Skeletal muscle tissue (tissue), 3 donors: ENCODE measurements at regions not wholly inside any gene's neighbourhood (a gene's known extent, or its start where the extent isn't known, plus 50 kb on each side); places are given as distances from the start of the nearest gene placed in this dataset.
"Not testable (repeated sequence)": the region's sequence is repeated elsewhere in the genome, so short reads cannot be mapped to it uniquely, and the experiment has no call there.

Experiments
- H3K27ac ChIP-seq: one replicate; pipeline ENCODE4 v1.7.0; 2013; ENCODE audit warnings: mild to moderate bottlenecking, low read depth, low read length, inconsistent platforms
- H3K27me3 ChIP-seq, 3 donors: one replicate each; pipeline ENCODE4 v1.7.0; 2013; ENCODE audit warnings: low read length in 3 of 3; ENCODE audit not compliant: control insufficient read depth in 3 of 3, insufficient read depth in 3 of 3
- H3K36me3 ChIP-seq, 3 donors: one replicate each; pipeline ENCODE4 v1.7.0; 2013; ENCODE audit warnings: low read length in 3 of 3; ENCODE audit not compliant: control insufficient read depth in 3 of 3, insufficient read depth in 3 of 3
- H3K4me1 ChIP-seq, 3 donors: one replicate each; pipeline ENCODE4 v1.7.0; 2013; ENCODE audit warnings: low read length in 3 of 3, mild to moderate bottlenecking in 3 of 3; ENCODE audit not compliant: control insufficient read depth in 3 of 3, insufficient read depth in 3 of 3
- H3K4me3 ChIP-seq, 3 donors: one replicate each; pipeline ENCODE4 v1.7.0; 2013; ENCODE audit warnings: low read length in 3 of 3
- H3K9ac ChIP-seq, 3 donors: one replicate each; pipeline ENCODE4 v1.7.0; 2013; ENCODE audit warnings: low read length in 3 of 3, mild to moderate bottlenecking in 3 of 3, moderate library complexity in 2 of 3, low read depth in 1 of 3
- H3K9me3 ChIP-seq, 3 donors: one replicate each; pipeline ENCODE4 v1.7.0; 2013; ENCODE audit warnings: low read length in 3 of 3; ENCODE audit not compliant: control insufficient read depth in 3 of 3
- donor health status: Osteomylitis.

GRCh38 chr14:80315681-80316080 lies 104.4 kb upstream of the DIO2 start:
- Histone ChIP-seq H3K27me3 (no peaks in the 10 kb centered on the region), H3K4me3 (no peak overlapping the region), H3K36me3 (no peaks in the 10 kb centered on the region), H3K27ac (no peak overlapping the region), H3K4me1 (peaks cover 0 to 2% (median 0%) of the 10 kb centered on the region in 3 donors), H3K9ac (no peak overlapping the region), H3K9me3 (no peaks in the 10 kb centered on the region)

GRCh38 chr14:80313806-80314205 lies 102.5 kb upstream of the DIO2 start:
- H3K4me1 ChIP-seq, result peaks cover 0 to 2% (median 0%) of the 10 kb centered on the region in 3 donors
- no peak overlapping the region for H3K9ac ChIP-seq
- H3K4me3 ChIP-seq, result no peak overlapping the region
- H3K36me3 ChIP-seq, result no peaks in the 10 kb centered on the region
- no peaks in the 10 kb centered on the region for H3K27me3 ChIP-seq
- H3K9me3 ChIP-seq, result no peaks in the 10 kb centered on the region
- H3K27ac ChIP-seq, result no peak overlapping the region

GRCh38 chr14:80310938-80311750 lies 99.8 kb upstream of the DIO2 start:
- no peaks in the 10 kb centered on the region for H3K36me3 ChIP-seq
- peaks cover 0 to 2% (median 0%) of the 10 kb centered on the region in 3 donors for H3K4me1 ChIP-seq
- H3K4me3 ChIP-seq, result no peak overlapping the region
- no peaks in the 10 kb centered on the region for H3K9me3 ChIP-seq
- no peak overlapping the region for H3K27ac ChIP-seq
- H3K27me3 ChIP-seq, result no peaks in the 10 kb centered on the region
- H3K9ac ChIP-seq, result no peak overlapping the region

DNA sequence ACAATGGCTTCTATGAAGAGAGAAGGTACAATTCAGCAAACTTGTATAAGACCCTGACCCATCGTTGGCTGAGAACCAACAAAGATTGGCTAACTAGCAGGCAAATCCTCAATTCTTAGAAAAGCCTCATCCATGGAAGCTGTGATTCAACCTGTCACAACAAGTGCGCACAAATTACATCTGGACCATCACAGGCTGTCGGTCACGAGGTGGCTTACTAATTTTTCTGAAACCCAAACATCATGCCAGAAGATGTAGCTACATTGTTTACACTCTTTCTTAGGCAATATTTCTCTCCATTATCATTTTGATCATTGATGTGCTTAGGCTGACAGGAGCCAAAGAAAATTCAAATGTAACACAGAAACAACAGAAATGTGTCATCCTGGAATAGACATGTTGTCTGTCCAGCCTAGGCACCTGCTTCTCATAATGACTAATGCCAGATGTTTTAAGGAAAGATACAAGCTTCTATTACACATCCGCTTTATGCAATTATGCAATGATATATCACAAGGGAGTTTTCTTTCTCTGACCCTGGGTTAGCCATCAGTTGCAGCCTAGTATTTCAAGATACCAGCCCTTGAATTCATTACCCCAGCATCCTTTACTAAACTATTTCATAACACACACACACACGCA lies 92.9 kb upstream of the DIO2 start:
- Histone ChIP-seq H3K9me3 (no peaks in the 10 kb centered on the region), H3K27ac (no peak overlapping the region), H3K4me1 (no peaks in the 10 kb centered on the region), H3K36me3 (no peaks in the 10 kb centered on the region), H3K27me3 (no peaks in the 10 kb centered on the region), H3K4me3 (no peak overlapping the region), H3K9ac (no peak overlapping the region)

GRCh38 chr14:80300351-80300750 lies 89.0 kb upstream of the DIO2 start:
- Histone ChIP-seq H3K4me3 (no peak overlapping the region), H3K27ac (no peak overlapping the region)

GRCh38 chr14:80298491-80299017 lies 87.2 kb upstream of the DIO2 start:
- Histone ChIP-seq H3K27ac (no peak overlapping the region), H3K9ac (no peak overlapping the region), H3K4me1 (no peaks in the 10 kb centered on the region), H3K27me3 (no peaks in the 10 kb centered on the region), H3K36me3 (no peaks in the 10 kb centered on the region), H3K4me3 (no peak overlapping the region), H3K9me3 (no peaks in the 10 kb centered on the region)

More at GRCh38 chr14:80300351-80300750, 89.0 kb upstream of the DIO2 start:
- no peaks in the 10 kb centered on the region for H3K9me3 ChIP-seq
- no peaks in the 10 kb centered on the region for H3K27me3 ChIP-seq
- no peaks in the 10 kb centered on the region for H3K36me3 ChIP-seq
- no peaks in the 10 kb centered on the region for H3K4me1 ChIP-seq
- H3K9ac ChIP-seq, result no peak overlapping the region

- H3K36me3 ChIP-seq, result no peaks in the 10 kb centered on the region
- no peaks in the 10 kb centered on the region for H3K27me3 ChIP-seq
- no peak overlapping the region for H3K4me3 ChIP-seq
- no peak overlapping the region for H3K9ac ChIP-seq
- H3K9me3 ChIP-seq, result no peaks in the 10 kb centered on the region
- no peaks in the 10 kb centered on the region for H3K4me1 ChIP-seq
- no peak overlapping the region for H3K27ac ChIP-seq
These were observed 79.8 kb upstream of the DIO2 start for GRCh38 chr14:80291101-80291500.

DNA sequence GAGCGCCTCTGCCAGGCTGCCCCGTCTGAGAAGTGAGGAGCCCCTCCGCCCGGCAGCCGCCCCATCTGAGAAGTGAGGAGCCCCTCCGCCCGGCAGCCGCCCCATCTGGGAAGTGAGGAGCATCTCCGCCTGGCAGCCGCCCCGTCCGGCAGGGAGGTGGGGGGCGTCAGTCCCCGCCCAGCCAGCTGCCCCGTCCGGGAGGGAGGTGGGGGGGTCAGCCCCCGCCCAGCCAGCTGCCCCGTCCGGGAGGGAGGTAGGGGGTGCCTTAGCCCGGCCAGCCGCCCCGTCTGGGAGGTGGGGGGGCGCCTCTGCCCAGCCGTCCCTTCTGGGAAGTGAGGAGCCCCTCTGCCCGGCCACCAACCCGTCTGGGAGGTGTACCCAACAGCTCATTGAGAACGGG lies 75.4 kb upstream of the DIO2 start:
- H3K9ac ChIP-seq, H3K4me1 ChIP-seq, H3K4me3 ChIP-seq, H3K27me3 ChIP-seq, H3K9me3 ChIP-seq, H3K27ac ChIP-seq, H3K36me3 ChIP-seq: not testable (repeated sequence)

DNA sequence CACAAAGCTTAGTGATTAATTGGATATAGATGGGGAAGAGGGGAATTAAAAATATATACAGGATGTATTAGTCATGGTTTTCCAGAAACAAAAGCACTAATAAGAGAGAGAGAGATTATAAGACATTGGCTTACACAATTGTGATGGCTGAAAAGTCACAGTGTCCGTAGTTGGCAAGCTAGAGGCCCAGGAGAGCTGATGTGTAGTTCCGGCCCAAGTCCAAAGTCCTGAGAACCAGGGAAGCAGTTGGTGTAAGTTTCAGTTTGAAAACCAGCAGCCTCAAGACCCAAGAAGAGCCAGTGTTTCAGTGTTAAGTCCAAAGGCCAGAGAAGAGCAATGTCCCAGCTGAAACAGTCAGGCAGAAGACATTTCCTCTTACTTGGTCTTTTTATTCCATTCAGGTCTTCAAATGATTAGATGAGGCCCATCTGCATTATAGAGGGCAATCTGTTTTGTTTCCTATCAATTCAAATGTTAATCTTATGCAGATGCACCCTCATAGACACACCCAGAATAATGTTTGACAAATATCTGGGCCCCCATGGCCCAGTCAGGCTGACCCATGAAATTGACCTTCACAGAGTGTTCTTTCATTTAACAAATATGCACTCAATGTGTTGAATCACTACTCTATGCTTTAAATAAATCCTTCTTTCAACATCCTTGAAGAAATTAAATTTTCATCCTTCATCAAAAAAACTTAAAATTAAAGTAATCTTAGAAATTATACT lies 67.2 kb upstream of the DIO2 start:
- no peak overlapping the region for H3K9ac ChIP-seq
- H3K27me3 ChIP-seq, result no peaks in the 10 kb centered on the region
- no peaks in the 10 kb centered on the region for H3K36me3 ChIP-seq
- H3K27ac ChIP-seq, result no peak overlapping the region
- H3K9me3 ChIP-seq, result no peaks in the 10 kb centered on the region
- H3K4me1 ChIP-seq, result no peaks in the 10 kb centered on the region
- no peak overlapping the region for H3K4me3 ChIP-seq
